ENCODE measurements at regions not wholly inside any gene's neighbourhood (a gene's known extent, or its start where the extent isn't known, plus 50 kb on each side); places are given as distances from the start of the nearest gene placed in this dataset.

- no peaks in the 10 kb centered on the region for H3K9me3 Mint-ChIP-seq
- ATAC-seq, result no peak
- no peak overlapping the region for H3K4me3 Mint-ChIP-seq
- peaks cover 22% of the 10 kb centered on the region for H3K27me3 Mint-ChIP-seq (ENCODE audit: low read depth)
- DNase-seq, result no peak
- H3K4me1 Mint-ChIP-seq (ENCODE audit: low read depth), result no peaks in the 10 kb centered on the region
- no peaks in the 10 kb centered on the region for H3K36me3 Mint-ChIP-seq (ENCODE audit: insufficient read depth)
These were observed 91.5 kb upstream of the NLRP1 start for GRCh38 chr17:5675625-5676421.

- no peak for DNase-seq
These were observed 93.3 kb upstream of the NLRP1 start for GRCh38 chr17:5677620-5678019.

GRCh38 chr17:5678171-5678570 is 93.9 kb upstream of the NLRP1 start:
- Mint-ChIP-seq H3K4me1 (ENCODE audit: low read depth) (no peaks in the 10 kb centered on the region), H3K9me3 (no peaks in the 10 kb centered on the region), H3K27me3 (ENCODE audit: low read depth) (peaks cover 33% of the 10 kb centered on the region), H3K4me3 (no peak overlapping the region), H3K36me3 (ENCODE audit: insufficient read depth) (no peaks in the 10 kb centered on the region)
- DNase-seq, result no peak
- no peak for ATAC-seq

More at GRCh38 chr17:5677620-5678019, 93.3 kb upstream of the NLRP1 start:
- H3K4me1 Mint-ChIP-seq (ENCODE audit: low read depth), result no peaks in the 10 kb centered on the region
- H3K36me3 Mint-ChIP-seq (ENCODE audit: insufficient read depth), result no peaks in the 10 kb centered on the region
- ATAC-seq, result no peak
- H3K9me3 Mint-ChIP-seq, result no peaks in the 10 kb centered on the region
- no peak overlapping the region for H3K4me3 Mint-ChIP-seq
- H3K27me3 Mint-ChIP-seq (ENCODE audit: low read depth), result peaks cover 34% of the 10 kb centered on the region

DNA sequence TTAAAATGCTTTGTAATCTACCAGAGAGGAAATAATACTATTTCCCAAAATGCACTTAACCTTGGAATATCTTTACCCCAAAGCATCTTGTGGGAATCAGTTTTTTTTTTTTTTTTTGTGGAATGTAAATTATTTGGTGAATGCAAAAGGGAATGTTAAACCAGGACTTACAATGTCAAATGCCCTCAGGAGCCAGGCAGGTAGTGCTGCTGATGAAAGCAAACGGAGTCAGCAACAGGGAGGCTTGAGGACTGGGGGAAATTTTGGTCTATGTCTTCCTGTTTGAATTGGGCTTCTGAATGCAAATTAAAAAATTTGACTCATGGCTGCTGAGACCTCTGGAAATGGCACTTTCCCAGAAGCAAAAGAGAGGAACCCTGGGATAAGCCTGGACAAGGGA is 96.5 kb upstream of the NLRP1 start:
- Mint-ChIP-seq H3K36me3 (ENCODE audit: insufficient read depth) (no peaks in the 10 kb centered on the region), H3K9me3 (no peaks in the 10 kb centered on the region), H3K27me3 (ENCODE audit: low read depth) (peaks cover 34% of the 10 kb centered on the region), H3K4me1 (ENCODE audit: low read depth) (no peaks in the 10 kb centered on the region), H3K4me3 (no peak overlapping the region)
- no peak for ATAC-seq
- DNase-seq, result no peak

DNA sequence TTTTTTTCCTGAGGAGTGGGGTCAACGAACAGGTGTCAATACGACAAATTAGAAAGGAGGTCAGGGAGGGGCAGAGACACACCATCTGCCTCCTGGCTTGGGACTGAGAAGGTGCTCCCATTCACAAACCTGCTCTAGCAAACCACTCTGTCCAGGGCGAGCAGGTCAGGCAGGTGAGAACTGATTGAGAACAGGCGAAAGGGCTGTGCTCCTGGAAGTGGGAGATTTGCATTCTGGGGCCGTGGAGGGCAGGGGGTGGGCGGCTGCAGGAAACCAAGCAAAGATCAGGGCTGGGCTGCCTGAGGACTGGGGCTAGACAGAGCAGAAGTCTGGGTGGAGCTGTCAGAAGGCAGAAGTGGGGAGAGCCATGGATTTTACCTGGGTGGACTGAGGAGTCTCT is 98.9 kb upstream of the NLRP1 start:
- Mint-ChIP-seq H3K27me3 (ENCODE audit: low read depth) (peaks cover 39% of the 10 kb centered on the region), H3K4me3 (no peak overlapping the region), H3K4me1 (ENCODE audit: low read depth) (no peaks in the 10 kb centered on the region), H3K36me3 (ENCODE audit: insufficient read depth) (no peaks in the 10 kb centered on the region), H3K9me3 (no peaks in the 10 kb centered on the region)
- DNase-seq, result no peak
- ATAC-seq, result no peak

- Mint-ChIP-seq H3K9me3 (no peaks in the 10 kb centered on the region), H3K27me3 (ENCODE audit: low read depth) (peaks cover 28% of the 10 kb centered on the region), H3K36me3 (ENCODE audit: insufficient read depth) (no peaks in the 10 kb centered on the region), H3K4me3 (no peak overlapping the region), H3K4me1 (ENCODE audit: low read depth) (no peaks in the 10 kb centered on the region)
- no peak for DNase-seq
- ATAC-seq, result no peak
These were observed 101.8 kb upstream of the NLRP1 start for GRCh38 chr17:5686074-5686635.

GRCh38 chr17:5687646-5688045 is 103.3 kb upstream of the NLRP1 start:
- no peaks in the 10 kb centered on the region for H3K9me3 Mint-ChIP-seq
- H3K4me1 Mint-ChIP-seq (ENCODE audit: low read depth), result no peaks in the 10 kb centered on the region
- DNase-seq, result no peak
- no peak for ATAC-seq
- no peak overlapping the region for H3K4me3 Mint-ChIP-seq
- no peaks in the 10 kb centered on the region for H3K36me3 Mint-ChIP-seq (ENCODE audit: insufficient read depth)
- peaks cover 20% of the 10 kb centered on the region for H3K27me3 Mint-ChIP-seq (ENCODE audit: low read depth)

DNA sequence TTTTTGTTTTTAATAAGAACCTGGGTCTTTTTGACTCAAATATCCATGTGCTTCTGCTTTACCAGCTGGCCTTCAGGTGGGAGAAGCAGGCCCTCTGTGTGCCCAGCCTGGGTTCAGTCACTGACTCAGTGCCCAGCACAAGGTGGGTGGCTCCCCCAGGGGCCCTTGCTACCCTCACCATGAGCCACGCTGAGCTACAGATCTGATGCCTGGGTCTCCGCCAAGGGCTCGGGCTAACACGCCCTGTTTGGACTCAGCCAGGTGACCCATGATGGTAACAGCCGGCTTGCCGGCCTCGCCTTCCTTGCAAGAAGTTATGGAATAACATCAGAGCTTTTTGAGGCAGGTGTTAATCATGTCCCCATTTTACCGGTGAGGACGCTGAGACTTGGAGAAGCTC is 109.5 kb upstream of the NLRP1 start:
- Mint-ChIP-seq H3K36me3 (ENCODE audit: insufficient read depth) (no peaks in the 10 kb centered on the region), H3K27me3 (ENCODE audit: low read depth) (peaks cover 13% of the 10 kb centered on the region), H3K4me1 (ENCODE audit: low read depth) (no peaks in the 10 kb centered on the region), H3K9me3 (peaks cover 3% of the 10 kb centered on the region), H3K4me3 (no peak overlapping the region)
- no peak for ATAC-seq
- DNase-seq, result no peak

GRCh38 chr17:5694551-5694950 is 110.2 kb upstream of the NLRP1 start:
- DNase-seq, result no peak
- H3K4me3 Mint-ChIP-seq, result no peak overlapping the region
- no peaks in the 10 kb centered on the region for H3K36me3 Mint-ChIP-seq (ENCODE audit: insufficient read depth)
- no peak for ATAC-seq
- peaks cover 4% of the 10 kb centered on the region for H3K9me3 Mint-ChIP-seq
- H3K4me1 Mint-ChIP-seq (ENCODE audit: low read depth), result no peaks in the 10 kb centered on the region
- peaks cover 13% of the 10 kb centered on the region for H3K27me3 Mint-ChIP-seq (ENCODE audit: low read depth)

GRCh38 chr17:5695480-5695879 is 111.2 kb upstream of the NLRP1 start:
- Mint-ChIP-seq H3K9me3 (peaks cover 4% of the 10 kb centered on the region), H3K4me1 (ENCODE audit: low read depth) (no peaks in the 10 kb centered on the region), H3K27me3 (ENCODE audit: low read depth) (peaks cover 12% of the 10 kb centered on the region), H3K4me3 (no peak overlapping the region), H3K36me3 (ENCODE audit: insufficient read depth) (no peaks in the 10 kb centered on the region)
- no peak for ATAC-seq
- DNase-seq, result no peak

DNA sequence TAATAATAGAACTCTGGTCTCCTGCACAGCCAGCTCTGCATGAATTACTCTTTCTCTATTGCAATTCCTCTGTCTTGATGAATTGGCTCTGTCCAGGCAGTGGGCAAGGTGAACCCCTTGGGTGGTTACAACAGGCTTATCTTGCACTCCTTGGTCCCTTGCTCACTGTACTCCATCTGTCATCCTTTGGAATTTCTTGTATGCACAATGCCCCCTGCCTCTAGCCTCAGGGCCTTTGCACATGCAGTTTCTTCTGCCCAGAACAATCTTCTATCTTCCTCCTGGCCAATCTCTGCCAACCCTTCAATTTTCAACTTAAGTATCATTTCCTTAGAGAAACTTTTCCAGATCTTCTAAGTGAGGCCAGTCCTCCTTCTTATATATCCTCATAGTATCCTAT is 114.7 kb upstream of the NLRP1 start:
- ATAC-seq (no peak), DNase-seq (no peak)
- Mint-ChIP-seq H3K4me3 (no peak overlapping the region), H3K27me3 (ENCODE audit: low read depth) (peaks cover 27% of the 10 kb centered on the region), H3K9me3 (peaks cover 4% of the 10 kb centered on the region), H3K36me3 (ENCODE audit: insufficient read depth) (no peaks in the 10 kb centered on the region), H3K4me1 (ENCODE audit: low read depth) (no peaks in the 10 kb centered on the region)

GRCh38 chr17:5699814-5700213 is 115.5 kb upstream of the NLRP1 start:
- peaks cover 4% of the 10 kb centered on the region for H3K9me3 Mint-ChIP-seq

DNA sequence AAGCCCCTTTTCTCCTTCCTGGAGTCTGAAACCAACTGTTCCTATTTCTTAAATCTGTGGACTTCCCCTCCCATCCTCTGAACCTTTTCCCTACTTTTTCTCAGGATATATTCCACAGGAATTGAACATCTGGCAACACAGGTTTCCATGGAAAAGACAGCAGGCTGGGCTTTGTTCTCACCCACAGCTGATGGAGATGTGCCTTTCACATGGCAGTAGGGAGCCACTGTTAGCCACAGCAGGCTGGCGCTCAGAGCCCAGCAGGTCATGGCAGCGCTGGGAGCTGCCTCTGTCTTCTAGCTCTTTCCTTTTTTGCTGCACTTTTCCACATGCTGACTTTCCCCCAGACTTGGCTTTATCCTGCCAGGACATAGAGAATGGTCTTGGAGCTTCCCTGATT is 116.4 kb upstream of the NLRP1 start:
- no peak overlapping the region for H3K4me3 Mint-ChIP-seq
- H3K4me1 Mint-ChIP-seq (ENCODE audit: low read depth), result no peaks in the 10 kb centered on the region
- no peaks in the 10 kb centered on the region for H3K36me3 Mint-ChIP-seq (ENCODE audit: insufficient read depth)
- peaks cover 29% of the 10 kb centered on the region for H3K27me3 Mint-ChIP-seq (ENCODE audit: low read depth)
- H3K9me3 Mint-ChIP-seq, result peaks cover 4% of the 10 kb centered on the region
- ATAC-seq, result no peak
- DNase-seq, result no peak

More at GRCh38 chr17:5699814-5700213, 115.5 kb upstream of the NLRP1 start:
- DNase-seq (no peak), ATAC-seq (no peak)
- Mint-ChIP-seq H3K36me3 (ENCODE audit: insufficient read depth) (no peaks in the 10 kb centered on the region), H3K4me3 (no peak overlapping the region), H3K27me3 (ENCODE audit: low read depth) (peaks cover 29% of the 10 kb centered on the region), H3K4me1 (ENCODE audit: low read depth) (no peaks in the 10 kb centered on the region)

- Mint-ChIP-seq H3K4me3 (no peak overlapping the region), H3K9me3 (peaks cover 4% of the 10 kb centered on the region), H3K27me3 (ENCODE audit: low read depth) (peaks cover 29% of the 10 kb centered on the region), H3K4me1 (ENCODE audit: low read depth) (no peaks in the 10 kb centered on the region), H3K36me3 (ENCODE audit: insufficient read depth) (no peaks in the 10 kb centered on the region)
- DNase-seq (no peak), ATAC-seq (no peak)
These were observed 117.1 kb upstream of the NLRP1 start for GRCh38 chr17:5701381-5701780.

DNA sequence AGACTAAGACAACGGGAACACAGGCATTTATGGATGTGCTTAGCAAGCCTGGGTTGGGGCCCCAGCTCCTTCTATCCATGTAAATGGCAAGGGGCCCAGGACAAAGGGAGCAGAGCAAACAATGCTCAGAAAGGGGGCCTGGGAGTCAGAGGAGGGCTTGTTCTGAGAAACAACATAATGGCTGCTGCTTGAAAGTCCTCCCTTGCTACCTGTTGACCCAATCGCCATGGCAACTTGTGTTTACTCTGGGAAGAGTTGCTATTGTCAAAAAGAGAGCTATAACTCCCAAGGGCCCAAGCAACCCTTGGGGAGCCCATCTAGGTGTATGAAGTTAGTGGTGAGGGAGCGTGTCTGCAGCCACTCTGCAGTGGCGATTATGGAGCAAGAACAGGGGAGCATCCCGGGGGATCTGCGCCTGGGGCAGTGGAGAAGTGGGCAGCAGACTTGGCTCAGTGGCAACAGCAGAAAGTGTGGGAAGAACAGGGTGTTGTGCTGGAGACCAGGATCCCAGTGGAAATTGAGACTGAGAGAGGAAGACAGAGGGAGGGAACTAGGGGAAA is 118.7 kb upstream of the NLRP1 start:
- H3K9me3 Mint-ChIP-seq, result peaks cover 4% of the 10 kb centered on the region
- ATAC-seq, result no peak
- no peaks in the 10 kb centered on the region for H3K4me1 Mint-ChIP-seq (ENCODE audit: low read depth)
- H3K27me3 Mint-ChIP-seq (ENCODE audit: low read depth), result peaks cover 28% of the 10 kb centered on the region
- DNase-seq, result no peak
- no peaks in the 10 kb centered on the region for H3K36me3 Mint-ChIP-seq (ENCODE audit: insufficient read depth)
- H3K4me3 Mint-ChIP-seq, result no peak overlapping the region

Data from activated T-cell treated with anti-CD3 and anti-CD28 coated beads, Interleukin-2, amount 50 U/mL, for 4 hours (primary cell).